ENCODE measurements at regions not wholly inside any gene's neighbourhood (a gene's known extent, or its start where the extent isn't known, plus 50 kb on each side); places are given as distances from the start of the nearest gene placed in this dataset.

DNA sequence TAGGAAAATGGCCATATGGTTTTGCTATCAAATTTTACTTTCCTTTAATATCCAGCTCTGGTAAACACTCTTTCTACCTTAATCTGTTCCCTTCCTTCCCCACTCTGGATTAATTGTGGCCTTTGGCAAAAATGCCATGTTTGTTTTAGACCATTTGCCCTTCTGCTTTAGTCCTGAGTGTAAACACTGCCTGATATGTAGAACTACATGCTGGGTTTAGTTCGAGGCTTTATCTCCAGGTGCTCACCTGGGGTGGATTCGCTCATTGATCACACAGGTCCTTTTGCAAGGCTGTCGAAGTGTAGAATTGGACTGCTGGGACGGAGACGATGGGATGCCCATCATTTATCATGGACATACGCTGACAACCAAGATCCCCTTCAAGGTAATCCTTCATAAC lies 94.1 kb downstream of the NOC3L start:
- Histone ChIP-seq H3K4me1 (peaks cover 0 to 18% (median 2%) of the 10 kb centered on the region in 12 donors), H3K27me3 (no peaks in the 10 kb centered on the region), H3K36me3 (peaks cover 0 to 67% (median 2%) of the 10 kb centered on the region in 9 donors), H3K27ac (no peak overlapping the region), H3K9me3 (peaks cover 0 to 11% (median 5%) of the 10 kb centered on the region in 12 donors), H3K4me3 (no peak overlapping the region)
- 88 to 97% (median 89%) methylated on average over 6 of the region's 6 CpGs for WGBS, 4 donors
- TF ChIP-seq, protein P1, sequence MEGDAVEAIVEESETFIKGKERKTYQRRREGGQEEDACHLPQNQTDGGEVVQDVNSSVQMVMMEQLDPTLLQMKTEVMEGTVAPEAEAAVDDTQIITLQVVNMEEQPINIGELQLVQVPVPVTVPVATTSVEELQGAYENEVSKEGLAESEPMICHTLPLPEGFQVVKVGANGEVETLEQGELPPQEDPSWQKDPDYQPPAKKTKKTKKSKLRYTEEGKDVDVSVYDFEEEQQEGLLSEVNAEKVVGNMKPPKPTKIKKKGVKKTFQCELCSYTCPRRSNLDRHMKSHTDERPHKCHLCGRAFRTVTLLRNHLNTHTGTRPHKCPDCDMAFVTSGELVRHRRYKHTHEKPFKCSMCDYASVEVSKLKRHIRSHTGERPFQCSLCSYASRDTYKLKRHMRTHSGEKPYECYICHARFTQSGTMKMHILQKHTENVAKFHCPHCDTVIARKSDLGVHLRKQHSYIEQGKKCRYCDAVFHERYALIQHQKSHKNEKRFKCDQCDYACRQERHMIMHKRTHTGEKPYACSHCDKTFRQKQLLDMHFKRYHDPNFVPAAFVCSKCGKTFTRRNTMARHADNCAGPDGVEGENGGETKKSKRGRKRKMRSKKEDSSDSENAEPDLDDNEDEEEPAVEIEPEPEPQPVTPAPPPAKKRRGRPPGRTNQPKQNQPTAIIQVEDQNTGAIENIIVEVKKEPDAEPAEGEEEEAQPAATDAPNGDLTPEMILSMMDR (IDR thresholded peaks at IDR 0.05): no peak
- TF ChIP-seq POLR2A (IDR thresholded peaks at IDR 0.05): no peak
- DNase-seq: no peak
- ATAC-seq: no peak
- intact Hi-C loops (cut with DNase I): no loop called here

DNA sequence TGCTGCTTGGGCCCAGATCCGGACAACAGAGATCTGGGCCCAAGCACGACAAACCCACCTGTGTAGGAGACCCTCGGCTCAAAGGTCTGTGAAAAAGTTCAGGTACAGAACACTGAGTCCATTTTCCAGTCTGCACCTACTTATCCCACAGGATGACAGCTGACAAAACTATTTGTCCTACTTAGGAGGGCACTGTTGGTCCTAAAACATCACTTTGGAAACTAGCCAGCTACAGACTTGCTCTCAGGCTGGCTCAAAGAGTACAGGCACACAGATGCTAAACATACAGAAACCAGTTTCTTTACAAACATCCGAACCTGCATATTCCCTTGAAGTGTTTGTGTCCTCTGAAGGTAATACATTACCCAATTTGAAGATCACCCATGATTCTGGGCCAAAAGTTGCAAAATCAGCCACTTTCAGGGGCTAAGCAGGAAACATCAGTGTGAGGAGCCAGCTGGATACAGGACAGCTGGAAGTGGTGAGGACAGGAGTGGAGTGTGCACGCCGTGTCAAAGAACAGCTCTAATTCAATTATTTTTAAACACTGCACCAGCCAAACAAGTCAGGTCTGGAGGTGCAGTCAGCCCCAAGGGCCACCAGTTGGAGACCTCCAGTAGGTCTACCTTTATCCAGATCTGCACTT lies 88.5 kb downstream of the NOC3L start:
- peak; percentile 88 to 97 (median 92) for ATAC-seq
- Histone ChIP-seq H3K36me3 (peaks cover 0 to 49% (median 1%) of the 10 kb centered on the region in 9 donors), H3K9me3 (peaks cover 0 to 11% (median 5%) of the 10 kb centered on the region in 12 donors), H3K4me3 (no peak overlapping the region), H3K4me1 (peaks cover 0 to 33% (median 22%) of the 10 kb centered on the region in 12 donors), H3K27ac (peak overlapping the region; percentile 21 to 88 (median 70)), H3K27me3 (no peaks in the 10 kb centered on the region)
- TF ChIP-seq, protein P1 (IDR thresholded peaks at IDR 0.05): no peak
- no peak for TF ChIP-seq POLR2A (IDR thresholded peaks at IDR 0.05)
- DNase-seq: peak in 4 of 5 donors; percentile 43 to 84 (median 48)
- 43 to 45% (median 44%) methylated on average over 6 of the region's 6 CpGs for WGBS, 4 donors
- intact Hi-C loops (cut with DNase I): no loop called here

DNA sequence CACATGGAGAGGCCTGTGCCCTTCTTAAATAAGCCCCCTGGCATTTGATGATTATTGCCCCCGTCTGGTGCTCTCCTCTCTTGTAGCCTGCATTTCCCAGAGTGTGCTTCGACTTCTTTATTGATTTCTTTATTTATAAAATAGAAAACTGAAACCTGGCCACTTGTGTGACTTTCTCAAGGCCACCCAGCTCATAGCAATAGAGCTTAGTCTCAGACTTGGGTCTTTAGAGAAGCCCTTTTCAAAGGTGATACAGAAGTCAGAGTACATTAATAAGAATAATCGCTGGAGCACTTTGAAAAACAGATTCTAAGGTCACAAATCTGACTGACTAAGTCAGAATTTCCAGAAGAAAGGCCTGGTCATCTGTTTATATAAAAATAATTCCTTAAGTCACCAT lies 86.6 kb downstream of the NOC3L start:
- Histone ChIP-seq H3K27me3 (no peaks in the 10 kb centered on the region), H3K27ac (peak overlapping the region in 5 of 12 donors; percentile 21 to 88 (median 71)), H3K4me3 (no peak overlapping the region), H3K36me3 (peaks cover 0 to 38% (median 0%) of the 10 kb centered on the region in 9 donors), H3K9me3 (peaks cover 0 to 11% (median 5%) of the 10 kb centered on the region in 12 donors), H3K4me1 (peaks cover 0 to 41% (median 24%) of the 10 kb centered on the region in 12 donors)
- 80 to 94% (median 83%) methylated on average over 3 of the region's 3 CpGs for WGBS, 4 donors
- ATAC-seq (no peak), DNase-seq (no peak)
- TF ChIP-seq, protein P1 (IDR thresholded peaks at IDR 0.05): no peak
- no peak for TF ChIP-seq POLR2A (IDR thresholded peaks at IDR 0.05)
- intact Hi-C loops (cut with DNase I): loop anchor here in 1 of 10 donors (5.0 kb wide), 2 partner anchors 46 to 199 kb away; no protein-coding TSS in a partner anchor

DNA sequence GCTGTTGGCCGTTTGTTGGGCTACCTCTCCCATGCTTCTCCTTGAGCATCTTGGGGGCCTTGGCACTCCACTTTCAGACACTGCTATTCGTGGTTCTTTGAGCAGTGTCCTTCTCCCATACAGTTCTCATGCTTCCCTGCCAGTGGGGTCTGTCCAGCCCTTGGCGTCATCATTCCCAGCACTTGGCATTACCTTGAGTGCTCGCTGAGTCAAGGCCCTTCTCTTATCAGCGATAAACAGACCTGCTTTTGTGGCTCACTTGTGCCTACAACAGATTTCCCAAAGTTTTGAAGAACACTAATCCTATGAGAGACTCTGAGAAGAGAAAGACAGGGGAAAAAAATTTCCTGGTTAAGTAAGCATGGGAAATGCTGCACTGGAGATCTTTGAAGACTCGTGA lies 85.3 kb downstream of the NOC3L start:
- no peak overlapping the region for H3K27ac ChIP-seq
- ATAC-seq: no peak
- intact Hi-C loops (cut with DNase I): loop anchor here in 1 of 10 donors (5.0 kb wide), 2 partner anchors 45 to 200 kb away; no protein-coding TSS in a partner anchor

More for the DNA sequence above, 85.3 kb downstream of the NOC3L start:
- TF ChIP-seq, protein P1 (IDR thresholded peaks at IDR 0.05): no peak
- no peak for TF ChIP-seq POLR2A (IDR thresholded peaks at IDR 0.05)
- peaks cover 0 to 41% (median 24%) of the 10 kb centered on the region in 12 donors for H3K4me1 ChIP-seq
- peaks cover 0 to under 1% (median 0%) of the 10 kb centered on the region in 12 donors for H3K9me3 ChIP-seq
- no peak for DNase-seq
- H3K36me3 ChIP-seq: peaks cover 0 to 42% (median 0%) of the 10 kb centered on the region in 9 donors
- 76 to 87% (median 81%) methylated on average over 6 of the region's 6 CpGs for WGBS, 4 donors
- no peaks in the 10 kb centered on the region for H3K27me3 ChIP-seq
- no peak overlapping the region for H3K4me3 ChIP-seq

Data from heart left ventricle (tissue), 16 donors.